ENCODE measurements at regions not wholly inside any gene's neighbourhood (a gene's known extent, or its start where the extent isn't known, plus 50 kb on each side); places are given as distances from the start of the nearest gene placed in this dataset.

GRCh38 chr7:69126896-69127479, 471.3 kb upstream of the AUTS2 start:
- no peak for DNase-seq

DNA sequence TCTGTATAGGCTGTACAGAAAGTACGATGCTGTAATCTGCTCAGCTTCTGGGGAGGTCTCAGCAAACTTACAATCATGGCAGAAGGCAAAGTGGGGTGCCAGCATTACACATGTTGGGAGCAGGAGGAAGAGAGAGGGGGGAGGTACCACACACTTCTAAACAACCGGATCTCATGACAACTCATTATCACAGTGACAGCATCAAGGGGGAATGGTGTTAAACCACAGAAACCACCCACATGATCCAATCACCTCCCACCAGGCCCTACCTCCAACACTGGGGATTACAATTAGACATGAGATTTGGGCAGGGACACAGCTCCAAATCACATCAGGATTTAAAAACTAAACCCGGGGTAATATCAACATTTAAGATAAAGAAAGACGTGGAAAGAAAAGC, 468.8 kb upstream of the AUTS2 start:
- DNase-seq = no peak

DNA sequence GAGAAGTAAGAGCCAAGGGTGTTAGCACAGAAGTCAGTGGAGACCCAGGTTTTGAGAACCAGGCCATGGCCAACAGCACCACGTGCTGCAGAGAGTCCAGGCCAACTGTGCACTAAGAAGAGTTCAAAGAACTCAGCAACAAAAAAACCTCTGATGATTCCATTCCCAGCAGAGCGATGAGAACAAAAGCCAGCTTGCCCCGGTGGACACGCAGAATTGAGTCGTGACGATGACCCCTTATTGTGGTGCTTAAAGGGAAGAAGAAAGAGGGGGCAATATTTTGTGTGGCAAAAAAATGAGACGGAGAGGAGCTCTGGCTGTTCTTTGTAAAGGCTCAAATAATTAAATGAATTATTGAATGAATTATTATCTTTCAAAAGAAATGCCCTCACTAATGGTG, 468.3 kb upstream of the AUTS2 start:
- no peak for DNase-seq

DNA sequence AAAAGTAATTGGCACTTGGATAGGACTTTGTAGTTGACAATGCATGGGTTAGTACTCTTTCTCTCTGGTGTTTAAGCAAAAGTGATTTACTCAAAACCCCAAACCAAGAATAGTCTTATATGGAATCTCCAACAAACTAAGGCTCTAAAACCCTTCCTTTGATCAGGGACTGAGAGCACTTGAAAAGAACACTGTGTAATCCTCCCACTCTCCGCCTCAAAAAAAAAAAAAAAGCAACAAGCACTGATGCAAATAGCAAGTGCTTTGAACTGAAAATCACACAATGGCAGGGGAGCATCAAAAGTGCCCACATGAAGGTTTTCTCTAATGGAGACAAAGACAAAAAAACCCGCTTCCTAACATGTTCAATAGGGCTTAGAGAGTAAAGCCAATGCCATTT, 467.9 kb upstream of the AUTS2 start:
- no peak for DNase-seq

DNA sequence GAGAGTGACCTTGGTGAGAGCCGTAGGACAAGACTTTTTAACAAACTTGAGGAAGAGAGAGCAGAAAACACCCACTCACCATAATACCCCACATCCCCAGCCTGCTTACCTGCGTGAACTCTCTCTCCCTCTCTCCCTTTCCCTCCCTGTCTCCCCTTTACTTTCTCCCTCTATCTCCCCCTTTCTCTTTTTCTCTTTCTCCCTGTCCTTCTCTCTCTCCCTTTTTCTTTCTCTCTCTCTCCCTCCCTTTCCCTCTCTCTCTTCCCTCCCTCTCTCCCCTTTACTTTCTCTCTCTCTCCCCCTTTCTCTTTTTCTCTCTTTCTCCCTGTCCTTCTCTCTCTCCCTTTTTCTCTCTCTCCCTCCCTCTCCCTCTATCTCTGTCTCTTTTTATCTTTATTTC, 464.0 kb upstream of the AUTS2 start:
- DNase-seq = no peak

GRCh38 chr7:69147631-69148030, 450.6 kb upstream of the AUTS2 start:
- no peak for DNase-seq

- DNase-seq = no peak
These were observed 448.2 kb upstream of the AUTS2 start for GRCh38 chr7:69149804-69150782.

GRCh38 chr7:69162326-69162725, 435.9 kb upstream of the AUTS2 start:
- no peak for DNase-seq

GRCh38 chr7:69162931-69163670, 435.2 kb upstream of the AUTS2 start:
- DNase-seq = no peak

DNA sequence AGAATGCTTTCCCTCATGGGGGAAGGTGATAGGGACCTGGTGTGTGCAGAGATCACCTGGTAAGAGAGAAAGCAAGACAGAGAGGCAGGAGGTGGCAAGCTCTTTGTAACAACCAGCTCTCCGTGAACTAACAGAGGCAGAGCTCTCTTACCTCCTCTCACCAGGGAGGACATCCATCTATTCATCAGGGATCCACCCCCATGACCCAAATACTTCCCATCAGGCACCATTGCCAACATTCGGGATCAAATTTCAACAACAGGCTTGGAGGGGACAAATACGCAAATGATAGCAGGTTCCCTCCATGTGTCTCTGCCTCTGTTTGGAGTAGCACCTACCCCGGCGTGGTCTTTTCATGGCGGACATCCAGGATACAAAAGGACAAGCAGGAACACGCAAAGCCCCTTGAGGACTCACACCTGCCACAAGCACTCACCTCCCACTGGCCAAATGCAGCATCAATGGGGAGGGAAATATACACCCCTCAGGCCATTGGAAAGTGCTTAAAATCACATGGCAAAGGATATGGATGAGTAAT, 431.2 kb upstream of the AUTS2 start:
- DNase-seq = no peak

DNA sequence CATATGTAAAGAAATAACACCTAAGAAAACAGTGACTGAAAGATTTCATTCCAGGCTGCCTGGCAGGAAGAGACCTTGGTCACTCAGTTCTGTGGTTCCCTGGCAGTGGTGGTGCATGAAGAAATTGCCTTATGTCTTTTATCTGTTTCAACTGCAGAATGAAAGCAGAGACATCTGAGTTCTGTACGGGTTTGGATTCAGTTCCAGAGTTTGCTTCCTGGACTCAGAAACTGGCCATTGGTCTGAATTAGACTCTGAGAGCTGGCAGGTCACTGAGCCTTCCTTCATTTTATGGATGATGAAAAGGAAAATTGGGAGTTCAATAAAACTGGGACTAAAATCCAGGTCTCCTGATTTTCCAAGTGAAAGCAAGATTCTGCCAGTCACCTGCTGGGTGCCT, 428.9 kb upstream of the AUTS2 start:
- no peak for DNase-seq

DNA sequence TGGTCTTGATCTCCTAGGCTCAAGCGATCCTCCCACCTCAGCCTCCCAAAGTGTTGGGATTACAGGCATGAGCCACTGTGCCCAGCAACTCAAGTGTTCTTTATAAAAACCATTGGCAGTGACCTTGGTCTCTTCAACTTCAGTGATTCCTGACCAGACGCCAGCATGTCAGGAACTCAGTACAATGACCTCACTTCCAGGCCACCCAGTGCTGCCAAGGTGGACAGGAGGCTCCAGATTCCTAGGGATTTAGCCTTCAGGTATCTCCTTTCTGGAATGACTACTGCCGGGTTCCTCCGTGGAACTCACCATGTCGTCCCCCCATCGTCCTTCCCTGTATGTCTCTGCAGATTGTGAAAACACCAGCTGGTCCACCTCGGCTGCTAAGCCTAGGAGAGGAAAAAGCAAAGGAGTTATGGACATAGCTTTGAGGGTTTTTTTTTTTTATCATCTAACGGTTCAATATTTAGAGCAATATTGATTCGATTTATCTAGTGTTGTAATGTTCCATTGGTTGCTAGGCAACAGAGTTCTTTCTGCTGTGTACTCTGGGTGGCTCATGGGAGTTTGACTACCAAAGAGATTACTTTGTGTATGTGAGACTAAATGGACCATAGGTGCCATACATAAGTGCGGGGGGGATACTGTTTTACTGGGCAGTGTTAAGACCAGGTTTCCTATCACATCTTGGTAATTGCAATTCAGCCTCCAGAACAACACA, 425.8 kb upstream of the AUTS2 start:
- DNase-seq = no peak

DNA sequence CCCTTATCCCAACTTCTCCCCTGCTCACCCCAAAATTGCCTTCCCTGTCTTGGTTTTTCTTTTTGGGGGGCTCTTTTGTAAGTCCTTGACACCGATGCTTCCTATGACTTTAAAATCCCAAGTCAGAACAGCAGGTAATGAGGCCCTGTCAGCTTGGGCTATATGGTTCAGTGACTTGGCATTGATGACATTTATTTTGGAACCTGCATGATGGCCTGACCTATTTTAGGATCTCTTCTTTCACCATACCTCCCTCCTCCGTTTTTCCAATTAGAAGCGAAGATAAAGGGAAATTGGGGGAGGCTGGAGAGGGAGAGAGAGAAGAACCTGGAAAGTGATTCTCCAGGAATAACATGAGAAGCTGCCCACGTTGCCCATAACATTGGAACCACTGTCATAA, 424.9 kb upstream of the AUTS2 start:
- DNase-seq = no peak

- DNase-seq = no peak
These were observed 424.4 kb upstream of the AUTS2 start for GRCh38 chr7:69173846-69174245.

- no peak for DNase-seq
These were observed 421.4 kb upstream of the AUTS2 start for GRCh38 chr7:69176841-69177240.

- DNase-seq = no peak
These were observed 420.8 kb upstream of the AUTS2 start for GRCh38 chr7:69177461-69177861.

DNA sequence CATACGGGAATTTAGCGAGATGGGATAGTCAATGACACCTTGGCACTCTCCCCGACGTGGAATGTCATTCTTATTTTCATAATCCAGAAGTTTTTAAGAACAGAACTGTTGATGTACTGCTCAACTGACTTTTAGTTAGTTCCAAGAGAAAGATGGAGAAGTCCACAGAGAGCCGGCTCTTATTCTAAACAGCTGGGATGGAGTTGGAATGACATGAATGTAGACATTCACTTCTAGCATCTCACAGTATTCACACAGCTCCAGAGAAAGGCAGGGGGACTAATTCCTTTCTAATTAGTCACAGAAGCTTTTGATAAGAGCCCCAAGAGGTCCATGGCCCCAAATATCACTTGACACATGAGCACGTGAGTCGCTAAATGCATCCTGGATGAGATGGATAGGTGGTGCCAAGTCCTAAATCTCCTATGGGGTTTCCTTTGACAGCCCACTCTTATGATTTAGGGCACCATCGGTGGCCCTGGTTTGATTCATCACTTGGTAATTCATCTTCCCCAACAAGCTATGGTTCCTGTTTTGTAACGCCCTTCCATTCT, 420.3 kb upstream of the AUTS2 start:
- DNase-seq = no peak

- DNase-seq = no peak
These were observed 417.6 kb upstream of the AUTS2 start for GRCh38 chr7:69180662-69181061.

- peak; percentile 4 to 12 for DNase-seq
These were observed 415.4 kb upstream of the AUTS2 start for GRCh38 chr7:69182596-69183467.

- no peak for DNase-seq
These were observed 413.9 kb upstream of the AUTS2 start for GRCh38 chr7:69184339-69184738.

DNA sequence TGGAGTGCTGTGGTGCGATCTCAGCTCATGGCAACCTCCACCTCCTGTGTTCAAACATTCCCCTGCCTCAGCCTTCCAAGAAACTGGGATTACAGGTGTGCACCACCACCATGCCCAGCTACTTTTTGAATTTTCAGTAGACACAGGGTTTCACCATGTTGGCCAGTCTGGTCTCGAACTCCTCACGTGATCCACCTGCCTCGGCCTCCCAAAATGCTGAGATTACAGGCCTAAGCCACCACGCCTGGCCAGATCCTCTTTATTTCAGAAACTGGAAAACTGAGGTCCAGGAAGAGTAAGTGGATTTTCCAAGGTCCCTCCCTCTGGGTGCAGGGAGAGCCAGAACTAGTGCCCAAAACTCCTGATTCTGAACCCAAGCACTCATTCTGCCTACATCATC, 413.1 kb upstream of the AUTS2 start:
- no peak for DNase-seq

Measured in inflammatory macrophage treated with lipopolysaccharide for 1 hour (primary cell).